HFF-Myc (cell line): ENCODE measurements at regions not wholly inside any gene's neighbourhood (a gene's known extent, or its start where the extent isn't known, plus 50 kb on each side); places are given as distances from the start of the nearest gene placed in this dataset.

Experiments
- DNase-seq: peaks from one replicate; pipeline ENCODE4 v3.0.0-alpha.2; 2011; ENCODE audit warnings: low read depth; ENCODE audit errors: extremely low read depth
- H3K4me3 ChIP-seq: replicated peaks from 2 replicates; pipeline ENCODE4 v1.5.1; 2011; ENCODE audit warnings: low read depth, mild to moderate bottlenecking, control low read depth, low read length
- TF ChIP-seq, protein P1 (sequence below): IDR thresholded peaks from 2 replicates; pipeline ENCODE4 v1.5.1; 2012; ENCODE audit warnings: mild to moderate bottlenecking, low read depth, low read length, control low read depth; ENCODE audit errors: missing control alignments

DNA sequence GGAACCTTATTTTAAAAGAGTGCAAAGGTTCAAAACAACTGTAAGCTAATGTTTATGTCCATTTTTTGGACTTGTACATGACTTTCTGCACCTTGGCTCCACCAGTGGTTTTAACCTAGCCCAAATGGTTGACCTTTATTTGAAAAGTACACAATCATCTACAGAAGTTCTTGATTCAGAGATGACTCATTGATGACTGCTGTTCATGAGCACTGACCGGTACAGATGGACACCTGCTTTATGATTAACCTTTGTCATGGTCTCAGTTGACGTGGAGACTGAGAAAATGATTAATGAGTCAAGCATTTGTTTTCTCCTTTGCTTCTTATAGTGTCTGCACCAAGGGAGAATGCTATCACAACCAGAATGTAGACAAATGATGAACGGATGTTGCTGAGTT, 55.7 kb upstream of the PTER start:
- peak; percentile 1 for DNase-seq
- H3K4me3 ChIP-seq = no peak overlapping the region
- TF ChIP-seq, protein P1, sequence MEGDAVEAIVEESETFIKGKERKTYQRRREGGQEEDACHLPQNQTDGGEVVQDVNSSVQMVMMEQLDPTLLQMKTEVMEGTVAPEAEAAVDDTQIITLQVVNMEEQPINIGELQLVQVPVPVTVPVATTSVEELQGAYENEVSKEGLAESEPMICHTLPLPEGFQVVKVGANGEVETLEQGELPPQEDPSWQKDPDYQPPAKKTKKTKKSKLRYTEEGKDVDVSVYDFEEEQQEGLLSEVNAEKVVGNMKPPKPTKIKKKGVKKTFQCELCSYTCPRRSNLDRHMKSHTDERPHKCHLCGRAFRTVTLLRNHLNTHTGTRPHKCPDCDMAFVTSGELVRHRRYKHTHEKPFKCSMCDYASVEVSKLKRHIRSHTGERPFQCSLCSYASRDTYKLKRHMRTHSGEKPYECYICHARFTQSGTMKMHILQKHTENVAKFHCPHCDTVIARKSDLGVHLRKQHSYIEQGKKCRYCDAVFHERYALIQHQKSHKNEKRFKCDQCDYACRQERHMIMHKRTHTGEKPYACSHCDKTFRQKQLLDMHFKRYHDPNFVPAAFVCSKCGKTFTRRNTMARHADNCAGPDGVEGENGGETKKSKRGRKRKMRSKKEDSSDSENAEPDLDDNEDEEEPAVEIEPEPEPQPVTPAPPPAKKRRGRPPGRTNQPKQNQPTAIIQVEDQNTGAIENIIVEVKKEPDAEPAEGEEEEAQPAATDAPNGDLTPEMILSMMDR = no peak

DNA sequence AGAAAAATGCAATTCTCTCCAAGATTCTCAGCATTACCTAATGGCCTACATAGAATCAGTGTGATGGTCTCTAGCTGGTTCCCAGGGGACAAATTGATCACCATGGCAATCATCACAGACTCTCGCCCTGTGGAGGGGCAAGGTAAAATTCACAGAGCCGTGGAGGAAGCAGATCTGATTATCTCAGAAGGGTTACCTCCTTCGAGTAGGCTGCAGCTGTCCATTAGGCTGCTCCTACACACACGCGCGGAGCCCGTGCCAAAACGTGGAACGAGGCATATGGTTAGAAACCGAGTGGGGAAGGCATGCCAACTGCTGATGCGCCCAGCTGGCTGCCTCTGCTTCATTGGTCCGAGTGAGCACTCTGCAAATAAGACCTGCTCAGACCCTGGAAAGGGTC, 52.8 kb upstream of the PTER start:
- DNase-seq = no peak

DNA sequence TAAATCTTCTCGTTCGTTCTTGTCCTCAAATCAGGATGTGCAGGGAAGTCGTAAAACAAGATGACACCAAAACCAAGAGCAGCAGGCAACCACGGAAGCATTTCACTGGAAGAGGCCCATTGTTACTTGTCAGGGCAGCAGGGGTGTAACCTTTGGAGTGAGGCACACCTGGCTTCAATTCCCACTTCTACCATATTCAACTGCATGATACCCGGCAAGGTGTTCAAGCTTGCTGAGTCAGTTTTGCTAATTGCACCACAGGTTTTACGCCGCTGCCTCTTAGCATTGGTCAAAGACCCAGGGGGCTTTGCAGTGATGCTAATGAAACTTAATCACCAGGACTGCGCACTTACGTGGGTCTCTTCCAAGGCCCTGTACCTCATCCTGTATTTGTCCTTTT, 50.0 kb upstream of the PTER start:
- TF ChIP-seq, protein P1 = no peak
- no peak for DNase-seq
- no peak overlapping the region for H3K4me3 ChIP-seq

More for the DNA sequence above, 52.8 kb upstream of the PTER start:
- TF ChIP-seq, protein P1 = no peak
- no peak overlapping the region for H3K4me3 ChIP-seq
